Colonic mucosa (tissue), 4 donors: ENCODE measurements at regions not wholly inside any gene's neighbourhood (a gene's known extent, or its start where the extent isn't known, plus 50 kb on each side); places are given as distances from the start of the nearest gene placed in this dataset.

Source experiments
- DNase-seq: peaks from one replicate; pipeline ENCODE4 v3.0.0-alpha.2; 2020
- H3K27ac ChIP-seq: fragments of 200-600 bp; one replicate; pipeline ENCODE4 v1.8.0; 2021
- H3K27me3 ChIP-seq: fragments of 200-600 bp; one replicate; pipeline ENCODE4 v1.8.0; 2021
- H3K36me3 ChIP-seq: fragments of 200-600 bp; one replicate; pipeline ENCODE4 v1.8.0; 2021
- H3K4me1 ChIP-seq: fragments of 200-600 bp; one replicate; pipeline ENCODE4 v1.8.0; 2021; ENCODE audit warnings: mild to moderate bottlenecking
- H3K4me3 ChIP-seq: fragments of 200-600 bp; one replicate; pipeline ENCODE4 v1.8.0; 2021
- H3K9ac ChIP-seq, 2 donors: one replicate each; pipeline ENCODE4 v1.7.0; 2013; ENCODE audit warnings: control low read depth in 2 of 2, low read depth in 2 of 2, low read length in 2 of 2
- H3K9me3 ChIP-seq: fragments of 200-600 bp; one replicate; pipeline ENCODE4 v1.8.0; 2021
- CTCF ChIP-seq: fragments of 200-600 bp; IDR thresholded peaks from one replicate; pipeline ENCODE4 v1.8.0; 2022; ENCODE audit warnings: antibody characterized with exemption, mild to moderate bottlenecking
- intact Hi-C: fragments of 100-400 bp; cut with DNase I; formaldehyde crosslinking; loops from one replicate; pipeline ENCODE4 v1.14.1; 2022
- donor health status: healthy.
- donor health status: DM: no; HTN: no; CAD: no.
- donor health status: DM: no; HTN: no; CAD: no.

GRCh38 chr3:72481542-72481941, 366.7 kb downstream of the SHQ1 start:
- intact Hi-C loops, result no loop called here
- Histone ChIP-seq H3K4me3 (no peak overlapping the region), H3K9me3 (no peaks in the 10 kb centered on the region), H3K9ac (no peak overlapping the region), H3K27ac (no peak overlapping the region), H3K27me3 (no peaks in the 10 kb centered on the region), H3K4me1 (peaks cover 5% of the 10 kb centered on the region), H3K36me3 (no peaks in the 10 kb centered on the region)
- DNase-seq, result no peak
- TF ChIP-seq CTCF, result no peak

GRCh38 chr3:72480366-72480765, 367.9 kb downstream of the SHQ1 start:
- intact Hi-C loops, result no loop called here
- Histone ChIP-seq H3K27me3 (no peaks in the 10 kb centered on the region), H3K9me3 (no peaks in the 10 kb centered on the region), H3K9ac (no peak overlapping the region), H3K4me3 (no peak overlapping the region), H3K27ac (no peak overlapping the region), H3K4me1 (peaks cover 5% of the 10 kb centered on the region), H3K36me3 (no peaks in the 10 kb centered on the region)
- no peak for TF ChIP-seq CTCF
- no peak for DNase-seq

- peaks cover 5% of the 10 kb centered on the region for H3K4me1 ChIP-seq
- H3K9me3 ChIP-seq, result no peaks in the 10 kb centered on the region
- H3K4me3 ChIP-seq, result no peak overlapping the region
- H3K36me3 ChIP-seq, result no peaks in the 10 kb centered on the region
- no peak for DNase-seq
- no peak overlapping the region for H3K27ac ChIP-seq
- intact Hi-C loops, result no loop called here
- no peak overlapping the region for H3K9ac ChIP-seq
- TF ChIP-seq CTCF, result no peak
- H3K27me3 ChIP-seq, result no peaks in the 10 kb centered on the region
These were observed 368.5 kb downstream of the SHQ1 start for GRCh38 chr3:72479651-72480215.

GRCh38 chr3:72476139-72476483, 372.1 kb downstream of the SHQ1 start:
- no peak for TF ChIP-seq CTCF
- Histone ChIP-seq H3K9ac (no peak overlapping the region), H3K4me3 (no peak overlapping the region), H3K27me3 (no peaks in the 10 kb centered on the region), H3K4me1 (no peaks in the 10 kb centered on the region), H3K27ac (no peak overlapping the region), H3K9me3 (no peaks in the 10 kb centered on the region), H3K36me3 (no peaks in the 10 kb centered on the region)
- DNase-seq, result no peak
- intact Hi-C loops, result no loop called here

- H3K9ac ChIP-seq, result no peak overlapping the region
- TF ChIP-seq CTCF, result no peak
- H3K36me3 ChIP-seq, result no peaks in the 10 kb centered on the region
- H3K4me3 ChIP-seq, result no peak overlapping the region
- intact Hi-C loops, result no loop called here
- H3K9me3 ChIP-seq, result no peaks in the 10 kb centered on the region
- H3K27ac ChIP-seq, result no peak overlapping the region
- DNase-seq, result no peak
- H3K4me1 ChIP-seq, result no peaks in the 10 kb centered on the region
- H3K27me3 ChIP-seq, result no peaks in the 10 kb centered on the region
These were observed 372.7 kb downstream of the SHQ1 start for GRCh38 chr3:72475258-72476138.
